Fibroblast of pulmonary artery (primary cell): ENCODE measurements at regions not wholly inside any gene's neighbourhood (a gene's known extent, or its start where the extent isn't known, plus 50 kb on each side); places are given as distances from the start of the nearest gene placed in this dataset.
"Not testable (repeated sequence)": the region's sequence is repeated elsewhere in the genome, so short reads cannot be mapped to it uniquely, and the experiment has no call there.

Source experiments
- DNase-seq: peaks from one replicate; pipeline ENCODE4 v3.0.0-alpha.2; 2010; ENCODE audit warnings: low read depth
- H3K4me3 ChIP-seq: replicated peaks from 2 replicates; pipeline ENCODE4 v1.5.1; 2011; ENCODE audit warnings: low read depth, mild to moderate bottlenecking, control low read depth, low read length, moderate library complexity
- TF ChIP-seq, protein P1 (sequence below): IDR thresholded peaks from 2 replicates; pipeline ENCODE4 v1.5.1; 2011; ENCODE audit warnings: mild to moderate bottlenecking, control low read depth, low read length, inconsistent platforms; ENCODE audit errors: missing control alignments

DNA sequence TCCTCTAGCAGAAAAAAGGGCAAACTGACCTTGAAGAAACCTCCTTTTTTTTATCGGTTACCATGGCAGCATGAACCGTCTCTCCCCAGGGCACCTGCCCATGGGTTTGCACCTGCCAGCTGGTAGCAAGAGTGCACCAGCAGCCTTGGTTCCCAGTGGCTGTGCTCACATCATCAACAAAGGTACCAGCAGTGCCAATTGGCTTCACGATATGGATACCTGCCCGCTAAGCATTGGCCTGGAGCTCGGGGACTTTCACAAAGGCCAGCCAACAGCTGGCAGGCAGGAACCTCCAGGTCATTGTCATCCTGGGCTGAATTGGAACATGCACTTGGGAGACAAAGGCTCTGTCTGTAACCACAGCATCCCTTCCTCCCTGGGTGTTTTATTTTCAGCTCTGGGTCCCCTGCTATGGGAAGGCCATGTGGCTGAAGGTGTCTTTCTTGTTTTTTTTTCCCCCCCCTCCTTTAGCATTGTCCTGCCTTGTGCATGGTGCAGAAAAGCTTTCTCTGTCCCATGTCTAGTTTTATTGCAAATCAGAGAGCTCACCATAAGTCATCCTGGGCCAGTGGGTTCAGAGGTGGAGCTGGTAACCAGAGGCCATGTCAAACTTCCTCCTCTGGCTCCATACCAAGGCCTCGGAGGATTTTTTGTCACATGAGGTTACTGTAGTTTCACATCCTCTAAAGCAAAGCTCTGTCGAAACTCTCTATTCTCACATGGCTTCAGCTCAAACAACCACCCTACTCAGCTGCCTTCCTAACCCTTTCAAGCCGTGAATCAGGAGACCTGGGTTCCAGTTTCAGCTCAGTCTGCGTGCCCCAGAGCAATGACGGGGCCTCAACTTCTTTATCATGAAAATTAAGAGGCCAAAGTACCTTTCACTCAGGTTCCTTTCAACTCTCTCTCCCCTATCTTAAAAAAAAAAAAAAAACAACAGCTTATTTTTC is 145.5 kb upstream of the MAP3K1 start:
- TF ChIP-seq, protein P1, sequence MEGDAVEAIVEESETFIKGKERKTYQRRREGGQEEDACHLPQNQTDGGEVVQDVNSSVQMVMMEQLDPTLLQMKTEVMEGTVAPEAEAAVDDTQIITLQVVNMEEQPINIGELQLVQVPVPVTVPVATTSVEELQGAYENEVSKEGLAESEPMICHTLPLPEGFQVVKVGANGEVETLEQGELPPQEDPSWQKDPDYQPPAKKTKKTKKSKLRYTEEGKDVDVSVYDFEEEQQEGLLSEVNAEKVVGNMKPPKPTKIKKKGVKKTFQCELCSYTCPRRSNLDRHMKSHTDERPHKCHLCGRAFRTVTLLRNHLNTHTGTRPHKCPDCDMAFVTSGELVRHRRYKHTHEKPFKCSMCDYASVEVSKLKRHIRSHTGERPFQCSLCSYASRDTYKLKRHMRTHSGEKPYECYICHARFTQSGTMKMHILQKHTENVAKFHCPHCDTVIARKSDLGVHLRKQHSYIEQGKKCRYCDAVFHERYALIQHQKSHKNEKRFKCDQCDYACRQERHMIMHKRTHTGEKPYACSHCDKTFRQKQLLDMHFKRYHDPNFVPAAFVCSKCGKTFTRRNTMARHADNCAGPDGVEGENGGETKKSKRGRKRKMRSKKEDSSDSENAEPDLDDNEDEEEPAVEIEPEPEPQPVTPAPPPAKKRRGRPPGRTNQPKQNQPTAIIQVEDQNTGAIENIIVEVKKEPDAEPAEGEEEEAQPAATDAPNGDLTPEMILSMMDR = no peak
- no peak overlapping the region for H3K4me3 ChIP-seq
- DNase-seq = peak; percentile 11

DNA sequence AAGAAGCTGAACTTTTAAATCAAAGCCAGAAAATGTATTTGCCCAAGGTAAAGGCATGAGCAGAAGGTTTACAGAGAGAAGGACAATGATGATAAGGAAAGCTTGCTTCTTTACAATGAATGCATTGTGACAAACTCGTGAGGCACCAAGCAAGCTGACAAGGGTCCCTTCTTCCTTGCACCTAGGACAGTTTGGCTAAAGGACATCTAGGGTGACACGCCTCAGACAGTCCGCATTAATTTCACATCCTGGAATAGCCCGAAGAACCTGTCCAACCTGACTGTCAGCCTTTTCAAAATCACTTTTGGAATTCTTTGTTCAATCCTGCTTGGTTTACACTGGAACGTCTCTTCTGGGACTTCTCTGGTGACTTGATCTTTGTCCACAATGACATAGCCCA is 146.4 kb upstream of the MAP3K1 start:
- no peak for DNase-seq
- H3K4me3 ChIP-seq = no peak overlapping the region
- TF ChIP-seq, protein P1 = no peak

DNA sequence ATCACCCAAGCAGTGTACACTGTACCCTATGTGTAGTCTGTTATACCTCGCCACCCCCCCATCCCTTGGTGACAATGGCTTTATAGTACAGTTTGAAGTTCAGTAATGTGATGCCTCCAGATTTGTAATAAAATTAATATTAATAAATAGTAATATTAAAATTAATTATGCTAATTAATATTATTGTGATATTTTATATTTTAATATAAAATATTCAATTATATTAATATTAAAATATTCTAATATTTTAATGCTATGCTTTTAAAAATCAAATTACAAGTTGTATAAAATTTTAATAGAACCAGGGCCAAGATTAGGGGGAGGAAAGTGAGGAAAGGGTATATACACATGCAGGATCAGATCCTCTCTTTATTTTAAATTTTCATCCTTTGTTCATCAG is 147.7 kb upstream of the MAP3K1 start:
- H3K4me3 ChIP-seq = no peak overlapping the region
- TF ChIP-seq, protein P1 = no peak
- DNase-seq = no peak

DNA sequence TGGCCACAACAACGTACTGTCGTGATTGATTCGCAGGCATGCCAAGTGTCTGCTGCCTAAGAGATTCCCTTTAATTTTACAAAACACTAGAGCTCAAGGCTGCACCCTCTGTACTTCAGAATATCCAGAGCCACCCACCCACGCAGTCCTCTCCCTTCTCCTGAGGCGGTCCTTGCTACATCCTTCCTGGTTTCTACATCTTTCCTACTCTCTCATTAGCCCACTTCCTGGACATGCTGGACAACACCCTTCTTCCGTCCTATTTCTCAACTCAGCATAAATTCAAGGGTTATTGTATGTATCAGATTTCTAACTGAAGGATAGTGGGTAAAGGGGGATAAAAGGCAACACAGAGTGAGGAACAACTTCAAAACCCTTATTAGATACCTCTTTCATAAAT is 148.4 kb upstream of the MAP3K1 start:
- TF ChIP-seq, protein P1 = no peak
- no peak overlapping the region for H3K4me3 ChIP-seq
- DNase-seq = no peak

DNA sequence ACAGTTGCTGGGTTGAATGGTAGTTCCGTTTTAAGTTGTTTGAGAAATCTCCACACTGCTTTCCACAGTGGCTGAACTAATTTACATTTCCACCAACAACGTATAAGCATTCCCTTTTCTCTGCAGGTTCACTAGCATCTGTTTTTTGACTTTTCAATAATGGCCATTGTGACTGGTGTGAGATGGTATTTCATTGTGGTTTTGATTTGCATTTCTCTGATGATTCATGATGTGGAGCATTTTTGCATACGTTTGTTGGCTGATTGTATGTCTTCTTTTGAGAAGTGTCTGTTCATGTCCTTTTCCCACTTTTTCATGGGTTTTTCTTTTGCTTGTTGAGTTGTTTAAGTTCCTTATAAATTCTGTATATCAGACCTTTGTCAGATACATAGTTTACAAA is 150.2 kb upstream of the MAP3K1 start:
- DNase-seq = peak; percentile 45
- H3K4me3 ChIP-seq = not testable (repeated sequence)

DNA sequence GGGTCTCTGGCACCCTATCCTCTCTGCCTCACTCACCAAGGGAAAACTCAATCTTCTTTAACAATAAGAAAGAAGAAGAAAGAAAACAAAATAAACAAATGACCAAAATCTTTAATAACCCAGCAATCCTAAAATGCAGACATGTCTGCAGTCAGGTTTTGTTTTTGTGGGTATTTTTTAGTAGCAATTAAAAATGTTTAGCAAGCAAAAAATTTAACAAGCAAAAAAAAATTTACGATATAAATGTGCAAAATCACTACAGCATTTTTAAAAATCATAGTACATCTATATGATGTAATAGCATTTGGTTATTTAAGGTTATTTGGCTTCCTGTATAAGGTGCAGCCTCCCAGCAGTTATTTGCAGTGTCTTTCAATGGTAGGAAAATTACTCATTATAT is 151.3 kb upstream of the MAP3K1 start:
- DNase-seq = no peak
- H3K4me3 ChIP-seq = no peak overlapping the region
- TF ChIP-seq, protein P1 = no peak

DNA sequence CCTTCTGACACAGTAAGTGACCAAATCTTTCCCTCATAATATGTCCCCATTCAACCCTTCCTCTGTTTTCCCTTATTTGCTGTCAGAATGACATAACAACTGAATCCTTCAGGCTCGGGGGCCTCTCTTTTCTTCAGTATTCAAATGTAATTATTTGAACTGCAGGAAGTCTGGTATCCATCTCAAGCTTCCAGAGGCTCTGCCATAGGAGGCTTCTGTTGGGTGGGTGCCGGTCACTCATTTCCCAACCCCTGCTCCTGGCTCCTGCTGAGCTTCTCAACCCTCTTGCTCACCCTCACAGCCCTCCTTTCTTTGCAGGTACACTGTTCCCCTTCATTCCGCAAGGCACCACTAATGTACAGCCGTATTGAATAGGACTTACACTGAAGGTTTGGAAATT is 151.8 kb upstream of the MAP3K1 start:
- TF ChIP-seq, protein P1 = no peak
- DNase-seq = no peak
- no peak overlapping the region for H3K4me3 ChIP-seq
